T-cell (primary cell): ENCODE measurements at regions not wholly inside any gene's neighbourhood (a gene's known extent, or its start where the extent isn't known, plus 50 kb on each side); places are given as distances from the start of the nearest gene placed in this dataset.

Experiments used
- ATAC-seq, 4 experiments: fragments of 200-7000 bp in 3 of 4; fragments of 150-1000 bp in 1 of 4; cut with Tn5 transposase; replicated peaks in 1 of 4; 1 replicate in 3 of 4; 2 replicates in 1 of 4; pipeline ENCODE4 v1.10.0; 2021; ENCODE audit warnings: moderate library complexity in 3 of 4, mild to moderate bottlenecking in 2 of 4, moderate number of reproducible peaks in 1 of 4
- CTCF ChIA-PET, 2 donors: fragments of 300-600 bp; sonication (Branson Sonifier 250); formaldehyde crosslinking; loops; one replicate each; lab custom pipeline; 2022; ENCODE audit warnings: antibody characterized with exemption in 2 of 2; lab: Charles Lee
- POLR2A ChIA-PET, 2 donors: fragments of 300-600 bp; sonication (Branson Sonifier 250); formaldehyde crosslinking; loops; one replicate each; lab custom pipeline; 2022; ENCODE audit warnings: antibody characterized with exemption in 2 of 2; lab: Charles Lee
- DNase-seq, 35 experiments: peaks; one replicate each; pipeline versions ENCODE4 v3.0.0 to v3.0.0-alpha.2; 2013 to 2023
- H3K27ac ChIP-seq: one replicate; pipeline ENCODE4 v1.5.1; 2013; ENCODE audit warnings: low read length
- H3K27me3 ChIP-seq, 2 experiments: replicated peaks in 1 of 2; 1 replicate in 1 of 2; 2 replicates in 1 of 2; pipeline versions ENCODE4 v1.6.1 to v1.7.0; 2013; ENCODE audit warnings: low read length in 1 of 2, mixed read lengths in 1 of 2; ENCODE audit not compliant: control insufficient read depth in 2 of 2, insufficient read depth in 2 of 2; ENCODE audit errors: extremely low read depth in 1 of 2
- H3K36me3 ChIP-seq, 2 donors: 1 replicate in 1 of 2; 2 replicates in 1 of 2; pipeline versions ENCODE4 v1.6.1 to v1.7.0; 2013; ENCODE audit warnings: low read length in 1 of 2; ENCODE audit not compliant: control insufficient read depth in 2 of 2, insufficient read depth in 1 of 2; ENCODE audit errors: extremely low read depth in 1 of 2
- H3K4me1 ChIP-seq, 2 experiments: 1 replicate in 1 of 2; 2 replicates in 1 of 2; pipeline versions ENCODE4 v1.6.1 to v1.7.0; 2013; ENCODE audit warnings: low read length in 2 of 2, mixed read lengths in 1 of 2; ENCODE audit not compliant: insufficient read depth in 2 of 2, control insufficient read depth in 1 of 2; ENCODE audit errors: extremely low read depth in 1 of 2
- H3K4me3 ChIP-seq, 2 donors: 1 replicate in 1 of 2; 2 replicates in 1 of 2; pipeline versions ENCODE4 v1.5.1 to v1.7.0; 2013; ENCODE audit warnings: mild to moderate bottlenecking in 2 of 2, low read length in 1 of 2, moderate library complexity in 1 of 2; ENCODE audit not compliant: control insufficient read depth in 1 of 2; ENCODE audit errors: extremely low read depth in 1 of 2
- H3K9me3 ChIP-seq: 2 replicates; pipeline ENCODE4 v1.7.0; 2013
- H3K27ac Mint-ChIP-seq, 2 donors: one replicate each; pipeline ENCODE4 v1.8.0; 2020 to 2021; ENCODE audit warnings: mild to moderate bottlenecking in 2 of 2, mixed read lengths in 2 of 2
- H3K27me3 Mint-ChIP-seq, 2 donors: one replicate each; pipeline ENCODE4 v1.8.0; 2021 to 2022; ENCODE audit warnings: mixed read lengths in 2 of 2
- H3K36me3 Mint-ChIP-seq: one replicate; pipeline ENCODE4 v1.8.0; 2021; ENCODE audit warnings: mixed read lengths
- H3K4me1 Mint-ChIP-seq, 3 donors: one replicate each; pipeline ENCODE4 v1.8.0; 2020 to 2022; ENCODE audit warnings: mixed read lengths in 3 of 3, mild to moderate bottlenecking in 1 of 3
- H3K4me3 Mint-ChIP-seq, 3 donors: one replicate each; pipeline ENCODE4 v1.8.0; 2020 to 2022; ENCODE audit warnings: mild to moderate bottlenecking in 3 of 3, mixed read lengths in 3 of 3, moderate library complexity in 3 of 3
- H3K9me3 Mint-ChIP-seq, 3 donors: one replicate each; pipeline ENCODE4 v1.8.0; 2020 to 2022; ENCODE audit warnings: mixed read lengths in 3 of 3
- WGBS: methylation state at CpG from one replicate; pipeline ENCODE4 v1.1.5; 2013; ENCODE audit warnings: missing lambda C conversion rate; ENCODE audit not compliant: insufficient coverage; 5-methylcytosine and 5-hydroxymethylcytosine counted together

- WGBS, result 71% methylated on average over 1 of the region's 1 CpG
- H3K4me3 Mint-ChIP-seq, result no peak overlapping the region
- peaks cover 3 to 10% (median 9%) of the 10 kb centered on the region in 3 donors for H3K9me3 Mint-ChIP-seq
- ChIA-PET POLR2A (no interaction called here), CTCF (no interaction called here)
- Histone ChIP-seq H3K27ac (no peak overlapping the region), H3K27me3 (no peaks in the 10 kb centered on the region), H3K4me3 (no peak overlapping the region), H3K9me3 (no peaks in the 10 kb centered on the region), H3K36me3 (no peaks in the 10 kb centered on the region), H3K4me1 (no peaks in the 10 kb centered on the region)
- no peak for ATAC-seq
- no peak overlapping the region for H3K27ac Mint-ChIP-seq
- no peaks in the 10 kb centered on the region for H3K4me1 Mint-ChIP-seq
- peaks cover 0 to 2% of the 10 kb centered on the region in 2 donors for H3K27me3 Mint-ChIP-seq
- H3K36me3 Mint-ChIP-seq, result no peaks in the 10 kb centered on the region
- no peak for DNase-seq
Observed at GRCh38 chr15:53875139-53875538, 103.1 kb upstream of the UNC13C start.

GRCh38 chr15:53872410-53872809 is 105.8 kb upstream of the UNC13C start:
- DNase-seq, result no peak
- no peak overlapping the region for H3K27ac ChIP-seq
- POLR2A ChIA-PET, result no interaction called here
- ATAC-seq, result no peak
- CTCF ChIA-PET, result no interaction called here
- H3K27me3 Mint-ChIP-seq, result peaks cover 0 to 2% of the 10 kb centered on the region in 2 donors
- no peaks in the 10 kb centered on the region for H3K36me3 ChIP-seq
- H3K4me3 ChIP-seq, result no peak overlapping the region
- 66% methylated on average over 2 of the region's 2 CpGs for WGBS
- no peaks in the 10 kb centered on the region for H3K36me3 Mint-ChIP-seq
- H3K4me1 ChIP-seq, result no peaks in the 10 kb centered on the region
- no peaks in the 10 kb centered on the region for H3K4me1 Mint-ChIP-seq
- no peaks in the 10 kb centered on the region for H3K9me3 ChIP-seq
- no peaks in the 10 kb centered on the region for H3K27me3 ChIP-seq
- no peak overlapping the region for H3K27ac Mint-ChIP-seq
- no peak overlapping the region for H3K4me3 Mint-ChIP-seq
- peaks cover 3 to 10% (median 9%) of the 10 kb centered on the region in 3 donors for H3K9me3 Mint-ChIP-seq

- Histone ChIP-seq H3K36me3 (no peaks in the 10 kb centered on the region), H3K9me3 (no peaks in the 10 kb centered on the region), H3K27me3 (no peaks in the 10 kb centered on the region), H3K27ac (no peak overlapping the region), H3K4me3 (no peak overlapping the region), H3K4me1 (no peaks in the 10 kb centered on the region)
- Mint-ChIP-seq H3K4me3 (no peak overlapping the region), H3K4me1 (no peaks in the 10 kb centered on the region), H3K9me3 (peaks cover 3 to 10% (median 9%) of the 10 kb centered on the region in 3 donors), H3K36me3 (no peaks in the 10 kb centered on the region), H3K27me3 (peaks cover 0 to 2% of the 10 kb centered on the region in 2 donors), H3K27ac (no peak overlapping the region)
- 67% methylated on average over 1 of the region's 1 CpG for WGBS
- DNase-seq, result no peak
- ChIA-PET CTCF (no interaction called here), POLR2A (no interaction called here)
- no peak for ATAC-seq
Observed at GRCh38 chr15:53869806-53870073, 108.5 kb upstream of the UNC13C start.

GRCh38 chr15:53869044-53869805 is 109.0 kb upstream of the UNC13C start:
- Histone ChIP-seq H3K27me3 (no peaks in the 10 kb centered on the region), H3K36me3 (no peaks in the 10 kb centered on the region), H3K4me3 (no peak overlapping the region), H3K27ac (no peak overlapping the region), H3K9me3 (no peaks in the 10 kb centered on the region), H3K4me1 (no peaks in the 10 kb centered on the region)
- Mint-ChIP-seq H3K4me3 (no peak overlapping the region), H3K4me1 (no peaks in the 10 kb centered on the region), H3K27ac (no peak overlapping the region), H3K27me3 (peaks cover 0 to 2% of the 10 kb centered on the region in 2 donors), H3K36me3 (no peaks in the 10 kb centered on the region), H3K9me3 (peaks cover 3 to 10% (median 9%) of the 10 kb centered on the region in 3 donors)
- ATAC-seq (no peak), DNase-seq (no peak)
- ChIA-PET CTCF (no interaction called here), POLR2A (no interaction called here)
- 71% methylated on average over 1 of the region's 7 CpGs for WGBS

GRCh38 chr15:53862386-53862785 is 102.9 kb upstream of the WDR72 start:
- DNase-seq, result no peak
- H3K4me3 ChIP-seq, result no peak overlapping the region
- Mint-ChIP-seq H3K4me1 (no peaks in the 10 kb centered on the region), H3K36me3 (no peaks in the 10 kb centered on the region), H3K4me3 (no peak overlapping the region), H3K9me3 (no peaks in the 10 kb centered on the region), H3K27ac (no peak overlapping the region), H3K27me3 (no peaks in the 10 kb centered on the region)
- no peaks in the 10 kb centered on the region for H3K4me1 ChIP-seq
- WGBS, result no CpG with 5 or more reads among the region's 3 CpGs
- no peaks in the 10 kb centered on the region for H3K36me3 ChIP-seq
- no peak for ATAC-seq
- no peak overlapping the region for H3K27ac ChIP-seq
- no peaks in the 10 kb centered on the region for H3K9me3 ChIP-seq
- POLR2A ChIA-PET, result interaction anchor here in 1 of 2 donors (0.6 kb wide), 1 partner anchor 88 kb away, joined by 5 read pairs; no protein-coding TSS in a partner anchor
- CTCF ChIA-PET, result no interaction called here
- no peaks in the 10 kb centered on the region for H3K27me3 ChIP-seq

- WGBS, result 63% methylated on average over 1 of the region's 2 CpGs
- no peaks in the 10 kb centered on the region for H3K36me3 ChIP-seq
- no peak overlapping the region for H3K27ac ChIP-seq
- Mint-ChIP-seq H3K27ac (no peak overlapping the region), H3K9me3 (no peaks in the 10 kb centered on the region), H3K4me1 (no peaks in the 10 kb centered on the region), H3K36me3 (no peaks in the 10 kb centered on the region), H3K27me3 (no peaks in the 10 kb centered on the region), H3K4me3 (no peak overlapping the region)
- H3K9me3 ChIP-seq, result no peaks in the 10 kb centered on the region
- H3K4me1 ChIP-seq, result no peaks in the 10 kb centered on the region
- CTCF ChIA-PET, result no interaction called here
- POLR2A ChIA-PET, result no interaction called here
- DNase-seq (no peak), ATAC-seq (no peak)
- H3K4me3 ChIP-seq, result no peak overlapping the region
- no peaks in the 10 kb centered on the region for H3K27me3 ChIP-seq
Observed at GRCh38 chr15:53861792-53862191, 102.3 kb upstream of the WDR72 start.
